Tongue (tissue), 1 donor: ENCODE measurements at regions not wholly inside any gene's neighbourhood (a gene's known extent, or its start where the extent isn't known, plus 50 kb on each side); places are given as distances from the start of the nearest gene placed in this dataset.
A peak's percentile ranks its signal among the peaks of the same experiment; 100 is the strongest.

Experiments used
- DNase-seq: peaks from one replicate; pipeline ENCODE4 v3.0.0-alpha.2; 2015

DNA sequence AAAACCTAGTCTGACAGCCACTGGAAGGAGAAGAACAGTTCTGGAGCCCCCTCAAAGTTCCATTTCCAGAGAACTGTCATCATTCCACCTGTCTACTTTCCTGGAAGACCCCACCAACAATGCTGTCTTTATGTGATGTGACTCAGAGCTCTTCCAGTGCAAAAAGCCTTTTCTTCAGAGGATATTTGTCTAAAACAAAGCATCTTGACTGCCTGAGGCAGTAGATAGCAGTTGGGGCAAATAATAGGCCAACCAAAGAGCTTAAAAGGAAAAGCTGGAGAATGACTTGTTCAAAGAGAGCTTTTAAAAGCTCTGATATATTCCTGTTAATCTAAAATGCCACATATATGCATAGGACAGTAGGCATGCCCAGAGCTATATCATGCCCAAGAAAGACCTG is 62.6 kb downstream of the MIS18A start:
- DNase-seq, result no peak

DNA sequence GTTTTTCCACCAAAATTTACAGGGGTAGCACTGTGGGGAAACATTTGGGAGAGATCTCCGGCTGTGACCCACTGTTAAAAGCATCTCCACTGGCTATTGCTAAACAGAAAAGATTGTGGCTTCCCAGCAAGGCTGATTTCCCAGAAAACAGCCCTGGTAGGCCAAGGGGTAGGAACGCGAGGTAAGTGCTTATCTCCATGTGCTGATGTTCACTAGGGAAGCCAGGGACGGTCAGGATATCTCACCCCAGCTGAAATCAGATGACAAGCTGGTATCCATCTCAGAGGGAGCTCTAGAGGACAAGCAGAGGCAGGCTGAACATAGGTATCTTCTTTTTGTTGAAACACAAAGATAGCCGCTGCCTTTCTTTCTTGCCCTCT is 63.6 kb downstream of the MIS18A start:
- DNase-seq, result no peak

DNA sequence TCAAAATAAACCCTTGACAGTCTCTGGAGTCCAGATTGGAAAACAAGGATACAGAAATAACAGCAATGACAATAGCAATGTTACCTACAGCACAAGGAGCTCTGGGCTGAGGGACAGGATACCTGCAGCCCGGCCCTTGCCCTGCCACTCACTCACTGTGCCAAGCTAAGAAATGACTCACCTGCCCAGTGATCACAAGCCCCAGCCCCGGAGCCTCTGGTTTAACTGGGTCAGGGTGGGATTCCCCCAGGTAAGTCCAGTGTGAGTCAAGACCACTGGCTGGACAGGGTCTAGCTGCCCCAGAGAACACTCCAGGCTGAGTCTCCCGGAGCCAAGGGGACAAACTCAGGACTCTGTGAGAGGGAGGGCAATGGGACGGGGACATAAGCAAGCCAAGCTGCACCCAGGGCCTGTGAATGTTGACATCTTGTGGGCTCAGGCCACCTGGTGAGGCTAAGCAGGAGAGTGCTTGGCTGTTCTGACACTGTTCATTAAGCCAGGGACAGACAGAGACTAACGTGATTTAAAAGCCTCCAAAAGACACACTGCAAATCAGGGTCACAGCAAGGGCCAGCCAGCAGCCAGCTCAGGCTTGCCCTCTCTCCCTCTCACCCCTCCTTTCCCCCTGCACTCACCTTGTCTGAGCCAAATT is 64.1 kb downstream of the MIS18A start:
- DNase-seq, result no peak

DNA sequence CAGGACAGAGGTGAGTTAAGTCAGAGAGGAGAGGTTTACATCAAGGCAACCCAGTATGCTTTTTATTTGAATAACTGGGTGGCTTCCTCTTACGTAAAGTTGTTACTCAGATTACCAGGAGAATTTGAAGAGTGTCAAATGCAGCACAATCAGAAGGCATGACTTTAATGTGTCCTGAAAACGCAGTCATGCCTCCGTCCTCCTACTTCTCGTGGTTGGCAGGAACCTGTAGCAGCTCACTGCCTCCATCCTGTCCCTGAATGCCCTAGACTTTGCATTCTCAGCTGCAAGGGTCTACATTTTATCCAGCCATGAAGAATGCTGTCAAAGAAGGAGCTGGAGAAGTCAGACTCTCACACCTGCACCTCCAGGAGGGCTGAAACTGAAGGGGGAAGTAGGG is 66.7 kb downstream of the MIS18A start:
- no peak for DNase-seq

DNA sequence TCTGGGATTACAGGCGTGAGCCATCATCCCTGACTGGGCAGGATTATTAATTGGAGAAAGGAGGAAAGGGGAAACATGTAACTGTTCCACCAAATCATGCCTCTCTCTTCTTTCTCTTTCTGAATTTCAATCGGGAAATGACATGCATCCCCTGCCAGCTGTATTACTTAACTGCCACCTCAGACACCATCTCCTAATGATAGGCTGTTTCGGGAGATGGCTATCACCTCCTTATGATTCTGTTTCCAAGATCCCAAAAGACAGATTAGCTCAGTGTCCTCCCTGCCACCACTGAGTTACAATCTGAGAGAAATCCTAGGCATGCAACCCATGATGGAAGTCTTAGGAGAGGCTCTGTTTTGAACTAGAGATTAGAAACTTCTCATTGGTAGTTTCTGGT is 67.5 kb downstream of the MIS18A start:
- no peak for DNase-seq

DNA sequence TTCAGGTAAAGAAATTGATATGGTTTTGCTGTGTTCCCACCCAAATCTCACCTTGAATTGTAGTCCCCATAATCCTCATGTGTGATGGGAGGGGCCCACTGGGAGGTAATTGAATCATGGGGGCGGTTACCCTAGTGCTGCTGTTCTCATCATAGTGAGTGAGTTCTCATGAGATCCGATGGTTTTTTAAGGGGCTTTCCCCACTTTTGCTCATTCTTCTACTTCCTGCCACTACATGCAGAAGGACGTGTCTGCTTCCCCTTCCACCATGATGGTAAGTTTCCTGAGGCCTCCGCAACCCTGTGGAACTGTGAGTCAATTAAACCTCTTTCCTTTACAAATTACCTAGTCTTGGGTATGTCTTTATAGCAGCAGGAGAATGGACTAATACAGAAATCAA is 69.3 kb downstream of the MIS18A start:
- DNase-seq, result no peak

DNA sequence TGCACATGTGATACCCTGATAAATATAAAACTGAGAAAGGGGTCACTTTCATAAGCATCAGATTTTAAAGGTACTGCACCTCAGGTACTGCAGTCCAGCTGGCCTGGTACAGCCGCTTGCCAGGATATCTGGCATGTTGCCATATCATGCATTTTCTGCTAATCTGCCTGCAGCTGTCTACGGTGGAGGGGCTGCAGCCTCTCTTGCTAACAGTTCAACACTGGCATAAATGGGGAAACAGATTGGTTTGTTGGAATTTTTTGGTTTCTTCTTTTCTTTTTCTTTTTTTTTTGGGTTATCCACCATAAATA is 71.5 kb downstream of the MIS18A start:
- peak; percentile 86 for DNase-seq

DNA sequence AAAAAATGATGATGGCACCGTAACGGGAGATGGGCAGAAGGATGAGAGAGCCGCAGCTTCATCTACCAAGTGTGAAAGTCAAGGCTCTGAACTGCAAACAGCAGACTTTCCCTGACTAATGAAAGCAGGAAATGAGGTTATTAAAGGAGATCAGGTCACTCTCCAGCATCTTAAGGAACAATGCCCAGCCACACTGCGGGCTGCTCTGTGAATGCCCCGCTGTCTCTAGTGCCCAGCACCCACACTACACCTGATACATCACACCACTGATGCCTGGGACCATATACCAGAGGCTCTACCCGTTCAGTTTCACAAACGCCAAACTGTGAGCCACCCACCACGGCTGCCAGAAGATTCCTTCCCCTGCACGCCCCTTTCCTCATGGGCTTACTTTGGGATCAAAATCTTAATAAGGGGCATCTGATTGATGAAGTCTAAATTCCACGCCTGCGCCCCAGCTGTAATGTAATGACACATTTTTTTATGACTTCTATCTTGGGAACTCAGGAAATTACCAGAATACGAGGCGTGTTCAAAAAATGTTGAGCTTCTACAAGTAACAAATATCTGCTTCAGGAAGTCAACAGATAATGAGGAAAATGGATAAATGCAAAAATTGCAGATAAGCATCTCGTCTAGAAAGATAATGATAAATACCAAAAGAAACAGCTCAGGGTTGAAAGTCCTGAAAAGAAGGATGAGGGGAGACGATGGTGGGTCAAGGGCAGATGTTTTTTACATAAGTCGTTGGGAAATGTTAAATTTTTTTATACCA is 72.0 kb downstream of the MIS18A start:
- peak; percentile 52 for DNase-seq

DNA sequence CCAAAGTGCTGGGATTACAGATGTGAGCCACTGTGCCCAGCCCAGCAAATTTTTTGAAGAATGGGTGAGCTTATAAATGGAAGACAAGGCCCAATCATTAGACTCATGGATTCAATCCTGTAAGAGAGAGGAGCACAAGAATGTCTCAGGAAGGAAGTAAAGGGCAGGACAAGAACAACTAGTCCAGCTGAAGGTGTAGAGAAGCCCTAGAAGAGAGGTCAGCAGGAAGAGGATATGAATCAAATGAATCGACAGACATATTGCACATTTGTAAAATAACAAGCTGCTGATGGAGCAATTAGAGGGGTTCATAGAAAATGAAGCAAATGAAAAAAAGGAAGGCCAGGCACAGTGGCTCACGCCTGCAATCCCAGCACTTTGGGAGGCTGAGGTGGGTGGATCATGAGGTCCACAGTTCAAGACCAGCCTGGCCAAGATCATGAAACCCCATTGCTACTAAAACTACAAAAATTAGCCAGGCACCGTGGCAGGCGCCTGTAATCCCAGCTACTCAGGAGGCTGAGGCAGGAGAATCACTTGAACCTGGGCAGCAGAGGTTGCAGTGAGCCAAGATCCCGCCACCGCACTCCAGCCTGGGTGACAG is 74.9 kb downstream of the MIS18A start:
- no peak for DNase-seq

DNA sequence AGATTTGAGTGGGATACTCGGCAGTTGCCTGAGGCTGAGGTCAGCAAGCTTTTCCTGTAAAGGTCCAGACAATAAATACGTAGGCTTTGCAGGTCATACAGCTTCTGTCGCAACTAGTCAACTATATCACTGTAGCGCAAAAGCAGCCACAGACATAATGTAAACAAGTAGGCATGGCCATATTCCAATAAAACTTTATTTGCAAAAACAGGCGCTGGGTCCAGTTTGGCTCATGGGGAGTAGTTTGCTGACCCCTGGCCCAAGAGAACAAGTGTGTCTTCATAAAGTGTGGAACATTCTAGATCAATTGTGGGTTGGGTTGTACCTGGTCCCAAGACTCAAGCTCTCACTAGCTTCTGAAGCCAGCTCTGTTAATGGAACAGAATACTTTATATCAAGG is 78.8 kb downstream of the MIS18A start:
- no peak for DNase-seq

DNA sequence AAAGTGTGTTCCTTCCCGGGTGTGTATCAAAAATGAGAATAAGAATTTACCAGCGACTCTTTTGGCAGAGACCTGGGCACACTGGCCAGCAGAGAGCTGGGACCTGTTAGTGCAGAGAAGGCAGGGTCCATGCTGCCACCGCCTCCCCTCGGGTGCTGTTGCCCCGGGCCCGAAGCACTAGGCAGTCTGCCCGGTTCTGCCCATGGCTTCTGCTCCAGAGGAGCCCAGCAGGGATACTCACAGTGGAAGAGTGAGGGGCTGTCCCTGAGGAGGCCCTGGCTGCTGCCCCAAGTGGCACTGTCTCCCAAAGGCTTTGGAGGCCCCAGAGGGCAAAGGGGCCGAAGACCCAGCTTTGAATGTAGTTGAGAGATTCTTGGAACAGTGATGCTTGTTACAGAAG is 80.5 kb downstream of the MIS18A start:
- no peak for DNase-seq

DNA sequence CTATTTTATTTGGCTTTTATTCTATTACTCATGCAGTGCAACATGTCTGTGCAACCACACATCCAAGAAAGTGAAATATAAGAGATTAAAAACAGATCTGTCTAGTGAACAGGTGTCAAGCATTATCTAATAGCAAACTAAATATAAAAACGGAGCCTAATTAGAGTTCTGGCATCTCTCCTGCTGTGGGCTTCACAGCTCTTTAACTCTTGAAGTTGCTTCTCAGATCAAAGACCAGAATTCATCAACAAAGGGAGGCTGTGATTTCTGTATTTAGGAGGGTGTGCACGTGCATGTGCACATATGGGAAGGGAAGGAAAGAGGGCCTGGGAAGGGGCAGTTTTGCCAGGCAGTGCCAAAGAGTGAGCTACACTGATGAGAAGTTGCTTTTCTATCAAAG is 81.0 kb downstream of the MIS18A start:
- peak; percentile 62 for DNase-seq

DNA sequence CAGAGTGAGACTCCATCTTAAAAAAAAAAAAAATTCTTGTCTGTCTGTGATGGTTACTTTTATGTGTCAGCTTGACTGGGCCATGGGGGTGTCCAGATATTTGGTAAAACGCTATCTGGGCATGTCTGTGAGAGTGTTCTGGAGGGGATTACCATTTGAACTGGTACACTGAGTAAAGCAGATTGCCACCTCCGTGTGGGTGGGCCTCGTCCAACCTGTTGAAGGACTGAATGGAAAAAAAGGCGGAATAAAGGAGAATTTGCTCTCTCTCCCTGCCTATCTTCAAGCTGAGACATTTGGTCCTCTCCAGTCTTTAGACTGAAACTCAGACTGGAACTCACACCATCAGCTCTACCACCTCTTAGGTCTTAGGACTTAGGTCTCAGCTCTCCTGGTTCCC is 82.8 kb downstream of the MIS18A start:
- DNase-seq, result no peak

DNA sequence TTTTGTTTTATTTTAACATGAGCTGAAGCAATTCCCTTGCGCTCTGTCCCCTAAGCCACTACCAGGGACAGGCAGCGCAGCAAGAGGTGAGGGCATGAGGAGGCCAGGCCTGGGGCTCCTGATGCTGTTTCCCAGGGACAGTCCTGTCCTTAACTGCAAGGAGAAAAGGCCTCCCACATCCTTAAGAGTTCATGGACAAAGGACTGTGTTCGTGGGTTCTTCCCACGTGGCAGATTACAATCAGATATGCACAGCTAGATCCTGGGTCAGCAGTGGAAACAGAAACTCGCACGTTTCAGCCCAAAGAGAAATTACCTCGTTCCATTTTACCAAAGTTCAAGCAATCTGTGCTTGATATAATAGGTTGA is 85.8 kb downstream of the MIS18A start:
- no peak for DNase-seq

DNA sequence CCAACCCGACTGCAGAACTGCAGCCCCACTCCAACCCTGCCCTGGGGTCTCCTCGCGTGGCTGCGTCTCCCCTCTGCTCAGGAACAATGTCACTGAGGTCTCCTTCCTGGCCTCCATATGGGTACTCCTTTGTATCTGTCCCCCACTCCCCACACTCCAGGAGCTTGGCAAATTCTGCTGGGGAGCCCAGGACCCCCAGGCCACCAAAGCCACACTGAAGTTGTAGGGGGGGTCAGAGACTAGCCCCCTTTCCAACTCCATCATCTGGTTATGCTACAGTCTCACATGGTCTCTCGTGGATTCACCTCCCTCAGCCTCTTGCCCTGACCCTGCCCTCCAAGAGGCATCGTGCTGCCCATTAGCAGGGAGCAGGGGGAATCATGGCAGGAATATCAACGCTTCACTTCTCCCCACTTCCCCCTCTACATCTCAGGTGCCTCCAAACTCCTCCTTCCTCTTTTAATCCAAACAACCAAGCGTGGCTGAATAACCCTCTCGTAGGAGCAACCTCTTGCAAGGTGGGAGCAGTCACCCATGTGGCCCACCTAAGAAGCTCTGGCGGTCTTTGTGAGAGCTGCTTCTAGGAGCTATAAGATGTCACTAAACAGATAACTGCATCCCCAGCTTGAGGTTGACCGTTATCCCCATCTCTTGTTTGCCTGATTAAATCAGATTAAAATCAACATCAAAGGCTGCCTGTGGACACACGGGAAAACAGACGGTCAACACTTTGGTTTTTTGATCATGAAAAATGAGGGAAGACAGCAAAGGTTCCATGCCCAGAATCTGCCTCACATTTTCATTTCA is 86.4 kb downstream of the MIS18A start:
- DNase-seq, result no peak

DNA sequence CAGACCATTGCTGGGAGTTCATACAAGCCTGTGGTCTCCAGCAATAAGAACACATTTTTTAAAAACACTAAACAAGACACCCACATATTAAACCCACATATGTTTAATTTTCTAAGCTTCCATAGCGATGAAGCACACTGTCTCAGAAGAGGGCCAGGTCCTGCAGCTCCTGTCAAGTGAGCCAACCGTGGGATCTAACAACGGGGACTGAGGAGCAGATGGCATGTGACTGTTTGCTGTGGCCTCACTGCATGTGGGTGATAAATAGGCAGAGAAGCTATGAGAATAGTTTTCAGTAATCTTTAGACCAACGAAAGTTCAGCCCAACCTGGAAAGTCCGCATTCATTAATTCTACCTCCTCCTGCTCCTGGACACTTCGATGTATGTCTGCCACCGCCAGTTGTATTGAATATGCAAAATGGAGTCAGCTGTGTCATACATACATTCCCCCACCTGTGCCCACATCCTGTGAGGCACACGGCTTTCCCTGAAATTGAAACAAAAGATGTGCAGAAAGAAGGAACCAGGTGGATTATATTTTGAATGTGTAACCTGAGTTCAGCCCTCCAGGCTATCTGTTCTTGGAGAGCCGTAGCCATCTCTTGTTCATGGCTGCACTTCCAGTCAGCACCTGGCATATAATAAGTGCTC is 88.2 kb downstream of the MIS18A start:
- DNase-seq, result no peak

DNA sequence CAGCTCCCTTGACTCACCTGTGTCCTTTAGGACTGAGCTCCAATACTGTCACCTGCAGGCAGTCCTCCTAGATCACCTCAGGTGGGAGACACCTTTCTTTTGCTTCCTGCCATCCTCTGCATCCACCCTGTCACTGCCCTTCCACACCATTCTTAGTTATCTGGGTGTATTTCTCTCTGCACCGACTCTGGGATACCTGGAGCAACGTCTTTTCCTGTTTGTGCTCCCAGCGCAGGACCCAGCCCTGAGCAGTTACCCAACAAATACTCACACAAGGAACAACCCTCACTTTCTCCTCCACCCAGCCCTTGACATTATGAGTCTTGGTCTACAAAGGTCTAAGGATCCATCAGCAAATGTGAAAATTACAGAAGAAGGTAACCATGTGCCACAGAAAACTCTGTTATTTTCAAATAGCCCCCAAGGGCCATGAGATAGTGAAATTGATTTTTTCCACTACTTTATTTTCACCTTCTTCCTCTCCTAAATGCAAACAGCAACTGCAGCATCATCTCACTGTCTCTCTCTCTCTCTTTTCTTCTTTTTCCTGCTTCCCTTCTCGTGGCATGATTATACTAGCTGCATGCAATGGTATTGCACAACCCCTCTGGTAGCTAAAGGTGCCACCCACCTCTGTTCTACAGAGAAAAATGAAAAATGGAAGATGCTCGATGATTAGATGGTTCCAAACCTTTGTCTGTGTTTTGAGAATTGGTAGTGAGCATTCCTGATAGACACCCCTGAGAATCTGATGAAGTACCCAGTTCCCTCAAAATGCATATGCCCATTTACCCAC is 89.0 kb downstream of the MIS18A start:
- no peak for DNase-seq

DNA sequence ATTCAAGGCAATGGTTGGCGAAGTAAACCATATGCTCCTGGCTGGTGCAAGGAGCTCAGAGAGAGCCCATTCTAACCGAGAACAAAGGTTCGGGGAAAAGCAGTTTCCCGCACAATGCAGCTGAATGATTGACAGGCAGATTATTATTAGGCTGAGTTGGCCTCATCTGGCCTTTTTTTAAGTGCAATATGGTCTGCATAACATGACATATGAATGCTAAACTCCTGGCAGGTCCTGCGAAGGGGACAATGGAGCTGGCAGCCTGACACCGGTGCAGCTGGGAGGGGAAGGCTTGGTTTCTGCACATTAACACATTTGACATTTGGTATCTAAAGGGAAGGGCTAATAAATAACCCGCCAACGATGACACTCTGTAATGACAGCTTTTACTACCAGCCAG is 92.0 kb downstream of the MIS18A start:
- DNase-seq, result no peak

DNA sequence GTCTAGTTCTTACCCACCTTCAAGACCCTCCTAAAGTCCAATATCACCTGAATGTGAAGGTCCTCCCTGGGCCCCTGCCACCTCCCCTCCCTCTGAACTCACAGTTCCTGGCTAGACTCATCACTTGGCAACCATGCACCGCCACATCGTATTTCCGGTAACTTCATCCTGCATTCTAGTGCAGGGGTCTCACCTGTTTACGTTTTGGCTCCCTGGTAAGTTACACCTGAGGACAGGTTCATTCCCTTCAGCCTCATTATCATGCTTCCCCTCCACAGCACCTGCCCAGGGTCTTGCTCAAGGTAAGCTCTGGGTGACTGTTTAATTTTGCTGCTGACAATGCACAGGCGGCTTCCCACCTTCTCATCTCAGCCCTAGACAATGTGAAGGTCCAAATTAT is 93.1 kb downstream of the MIS18A start:
- no peak for DNase-seq

DNA sequence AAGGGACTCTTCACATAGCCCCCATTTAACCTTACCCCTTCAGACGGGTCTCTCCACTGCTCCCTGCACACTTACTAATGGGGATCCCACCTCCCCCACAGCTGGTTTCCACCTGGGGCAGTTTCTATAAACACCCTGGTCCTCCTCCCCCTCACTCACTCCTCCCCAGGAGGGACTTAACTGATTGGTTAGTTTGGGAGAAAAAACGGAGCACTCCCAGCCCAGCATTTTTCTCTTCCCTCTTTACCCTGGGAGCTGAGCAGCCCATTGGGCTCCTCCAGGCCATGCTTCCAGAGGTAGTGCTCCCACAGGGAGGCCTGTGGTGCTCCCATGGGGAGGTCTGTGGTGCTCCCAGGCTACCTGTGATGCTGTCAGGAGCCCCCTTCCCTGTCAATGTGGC is 93.7 kb downstream of the MIS18A start:
- DNase-seq, result no peak

DNA sequence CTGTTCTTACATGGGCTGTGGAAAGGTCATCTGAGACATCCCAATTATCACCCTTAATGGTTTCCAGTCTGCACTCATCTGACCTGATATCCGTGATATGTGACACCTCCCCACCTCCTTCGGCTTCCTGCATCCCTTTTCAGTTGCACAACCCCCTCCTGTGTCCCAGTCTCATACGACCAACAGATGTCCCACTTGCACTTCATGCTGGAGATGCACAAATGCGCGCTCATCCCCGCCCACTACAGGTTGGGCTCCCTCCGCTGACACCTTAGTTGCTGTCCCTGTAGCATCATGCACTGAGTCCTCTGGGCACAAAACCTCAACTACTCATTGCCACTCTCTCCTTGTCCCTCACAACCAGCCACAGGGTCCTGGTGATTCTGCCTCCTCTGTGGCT is 94.4 kb downstream of the MIS18A start:
- no peak for DNase-seq

DNA sequence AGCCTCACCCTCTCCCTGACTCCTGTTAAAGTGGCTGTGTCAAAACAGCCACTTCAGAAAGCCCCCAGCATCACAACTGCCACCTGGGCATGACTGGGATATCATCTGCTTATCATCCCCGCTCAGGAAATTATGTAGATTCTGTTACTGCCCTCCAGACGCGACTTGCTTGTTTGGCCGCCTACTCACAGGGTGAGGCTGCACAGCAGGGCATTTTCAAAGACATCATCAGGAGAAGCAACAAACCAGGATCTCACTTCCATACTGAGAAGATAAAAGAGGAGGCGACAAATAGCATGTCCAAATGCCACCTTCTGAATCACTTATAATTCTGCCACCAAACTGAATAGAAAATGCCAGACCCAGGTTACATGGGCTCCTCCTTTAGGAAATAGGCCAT is 94.8 kb downstream of the MIS18A start:
- DNase-seq, result no peak
